Skeletal muscle cell (primary cell): ENCODE measurements at regions not wholly inside any gene's neighbourhood (a gene's known extent, or its start where the extent isn't known, plus 50 kb on each side); places are given as distances from the start of the nearest gene placed in this dataset.
"Not testable (repeated sequence)": the region's sequence is repeated elsewhere in the genome, so short reads cannot be mapped to it uniquely, and the experiment has no call there.

Experiments
- DNase-seq: peaks from one replicate; pipeline ENCODE4 v3.0.0-alpha.2; 2010; ENCODE audit warnings: low read depth
- H3K4me3 ChIP-seq: 2 replicates; pipeline ENCODE4 v1.5.1; 2011; ENCODE audit warnings: low read depth, mild to moderate bottlenecking, control low read depth, low read length, moderate library complexity

GRCh38 chr15:77914531-77914930 lies 163.0 kb downstream of the TBC1D2B start:
- DNase-seq, result not testable (repeated sequence)

GRCh38 chr15:77910030-77910911 lies 167.2 kb downstream of the TBC1D2B start:
- H3K4me3 ChIP-seq, result peak overlapping the region; percentile 48
- peak; percentile 29 for DNase-seq

More at GRCh38 chr15:77914531-77914930, 163.0 kb downstream of the TBC1D2B start:
- not testable (repeated sequence) for H3K4me3 ChIP-seq

GRCh38 chr15:77909182-77909940 lies 168.2 kb downstream of the TBC1D2B start:
- no peak for DNase-seq
- H3K4me3 ChIP-seq, result no peak overlapping the region

- not testable (repeated sequence) for H3K4me3 ChIP-seq, DNase-seq
Observed at GRCh38 chr15:77908752-77909111, 168.8 kb downstream of the TBC1D2B start.

GRCh38 chr15:77907824-77908751 lies 169.4 kb downstream of the TBC1D2B start:
- no peak overlapping the region for H3K4me3 ChIP-seq
- DNase-seq, result no peak

- not testable (repeated sequence) for H3K4me3 ChIP-seq, DNase-seq
Observed at GRCh38 chr15:77906062-77906990, 171.2 kb downstream of the TBC1D2B start.

- no peak overlapping the region for H3K4me3 ChIP-seq
- DNase-seq, result no peak
Observed at GRCh38 chr15:77905301-77905920, 172.1 kb downstream of the TBC1D2B start.

GRCh38 chr15:77904901-77905300 lies 172.6 kb downstream of the TBC1D2B start:
- no peak for DNase-seq

GRCh38 chr15:77904436-77904821 lies 173.1 kb downstream of the TBC1D2B start:
- H3K4me3 ChIP-seq, result no peak overlapping the region
- no peak for DNase-seq

More at GRCh38 chr15:77904901-77905300, 172.6 kb downstream of the TBC1D2B start:
- H3K4me3 ChIP-seq, result no peak overlapping the region

- not testable (repeated sequence) for DNase-seq, H3K4me3 ChIP-seq
Observed at GRCh38 chr15:77903761-77904435, 173.6 kb downstream of the TBC1D2B start.

- not testable (repeated sequence) for DNase-seq, H3K4me3 ChIP-seq
Observed at GRCh38 chr15:77902921-77903760, 174.4 kb downstream of the TBC1D2B start.

GRCh38 chr15:77901921-77902750 lies 175.4 kb downstream of the TBC1D2B start:
- DNase-seq, result no peak
- H3K4me3 ChIP-seq, result no peak overlapping the region

- DNase-seq, result no peak
- H3K4me3 ChIP-seq, result no peak overlapping the region
Observed at GRCh38 chr15:77901251-77901881, 176.1 kb downstream of the TBC1D2B start.

GRCh38 chr15:77900331-77900963 lies 177.1 kb downstream of the TBC1D2B start:
- not testable (repeated sequence) for H3K4me3 ChIP-seq, DNase-seq

- H3K4me3 ChIP-seq, DNase-seq: not testable (repeated sequence)
Observed at GRCh38 chr15:77899776-77900175, 177.7 kb downstream of the TBC1D2B start.
